GM12878 (cell line): ENCODE measurements at regions not wholly inside any gene's neighbourhood (a gene's known extent, or its start where the extent isn't known, plus 50 kb on each side); places are given as distances from the start of the nearest gene placed in this dataset.

Experiments
- ATAC-seq: fragments of 200-7000 bp; cut with Tn5 transposase; 3 replicates; pipeline ENCODE4 v1.9.1; 2020; ENCODE audit warnings: mild to moderate bottlenecking, moderate library complexity
- BruUV-seq: library from RNA; stranded (reverse); fragments of 400-500 nt; replicated peaks from 2 replicates; lab custom pipeline; 2021; lab: Mats Ljungman, UMichigan
- CTCF ChIA-PET: fragments of 300-600 bp; sonication (Branson Sonifier 250); formaldehyde crosslinking; extraction: SDS; loops from one replicate; lab custom pipeline; 2021; ENCODE audit warnings: inconsistent platforms; lab: Yijun Ruan, JAX
- POLR2A ChIA-PET: fragments of 350-600 bp; formaldehyde crosslinking; extraction: SDS; loops from one replicate; lab custom pipeline; 2021; ENCODE audit warnings: inconsistent platforms; lab: Charles Lee
- RAD21 ChIA-PET: fragments of 300-600 bp; sonication (Branson Sonifier 250); formaldehyde crosslinking; loops from one replicate; lab custom pipeline; 2023; ENCODE audit warnings: antibody characterized with exemption; ENCODE audit not compliant: unreplicated experiment; lab: Charles Lee
- SMC1A ChIA-PET: fragments of 300-600 bp; sonication (Branson Sonifier 250); formaldehyde crosslinking; loops from one replicate; lab custom pipeline; 2023; ENCODE audit not compliant: unreplicated experiment, uncharacterized antibody; lab: Charles Lee
- DNase-seq: peaks from one replicate; pipeline ENCODE4 v3.0.0-alpha.2; 2011; ENCODE audit warnings: low read depth, low spot score
- FAIRE-seq: peaks from 3 replicates; lab custom pipeline; 2011; peaks lifted over from hg19 to GRCh38; lab: Jason Lieb, UNC
- H2AFZ ChIP-seq: 2 replicates; pipeline ENCODE4 v1.6.0; 2011; ENCODE audit warnings: low read depth, low read length, control low read depth; ENCODE audit not compliant: control insufficient read depth
- H3K27ac ChIP-seq: 2 replicates; pipeline ENCODE4 v1.5.1; 2011; ENCODE audit warnings: control low read depth; ENCODE audit not compliant: control insufficient read depth, insufficient read depth
- H3K27me3 ChIP-seq, 2 experiments: replicated peaks in 1 of 2; 2 replicates each; pipeline versions ENCODE4 v1.6.0 to v1.6.1; 2011; ENCODE audit warnings: low read length in 1 of 2; ENCODE audit not compliant: control insufficient read depth in 2 of 2, insufficient read depth in 2 of 2
- H3K36me3 ChIP-seq, 2 experiments: 2 replicates each; pipeline ENCODE4 v1.5.1; 2011; ENCODE audit warnings: low read length in 1 of 2; ENCODE audit not compliant: control insufficient read depth in 2 of 2, insufficient read depth in 2 of 2
- H3K4me1 ChIP-seq: 2 replicates; pipeline ENCODE4 v1.6.1; 2011; ENCODE audit warnings: mild to moderate bottlenecking, low read length, moderate library complexity, mixed read lengths; ENCODE audit not compliant: control insufficient read depth, insufficient read depth
- H3K4me2 ChIP-seq: 2 replicates; pipeline ENCODE4 v1.6.0; 2011; ENCODE audit warnings: control low read depth; ENCODE audit not compliant: control insufficient read depth, insufficient read depth
- H3K4me3 ChIP-seq: fragments of 200-600 bp; sonication (generic); 2 replicates; pipeline ENCODE4 v1.5.1; 2016
- H3K79me2 ChIP-seq: 2 replicates; pipeline ENCODE4 v1.6.0; 2011; ENCODE audit warnings: low read length; ENCODE audit not compliant: control insufficient read depth, insufficient read depth
- H3K9ac ChIP-seq: 2 replicates; pipeline ENCODE4 v1.8.0; 2011; ENCODE audit warnings: low read length, control low read depth, mixed read lengths; ENCODE audit not compliant: control insufficient read depth, insufficient read depth
- H3K9me3 ChIP-seq: replicated peaks from 3 replicates; pipeline ENCODE4 v1.5.1; 2011; ENCODE audit warnings: mild to moderate bottlenecking, low read length; ENCODE audit not compliant: control insufficient read depth, insufficient read depth
- H4K20me1 ChIP-seq: 2 replicates; pipeline ENCODE4 v1.6.0; 2011; ENCODE audit not compliant: control insufficient read depth, insufficient read depth
- BACH1 ChIP-seq: fragments of 450-650 bp; IDR thresholded peaks from 2 replicates; pipeline ENCODE4 v1.6.1; 2017; ENCODE audit warnings: mild to moderate bottlenecking, borderline replicate concordance
- CHD4 ChIP-seq: fragments of 200-600 bp; sonication (generic); IDR thresholded peaks from 2 replicates; pipeline ENCODE4 v1.6.1; 2016; ENCODE audit warnings: mild to moderate bottlenecking
- KAT2A ChIP-seq: conservative IDR thresholded peaks from 2 replicates; pipeline ENCODE4 v1.6.1; 2011; ENCODE audit warnings: low read depth, low read length; ENCODE audit not compliant: control insufficient read depth
- KLF5 ChIP-seq: fragments of 450-650 bp; IDR thresholded peaks from 2 replicates; pipeline ENCODE4 v1.6.1; 2014; ENCODE audit warnings: mild to moderate bottlenecking; ENCODE audit not compliant: partially characterized antibody
- MXI1 ChIP-seq: fragments of 150-350 bp; IDR thresholded peaks from 2 replicates; pipeline ENCODE4 v1.6.1; 2011; ENCODE audit warnings: low read depth, mild to moderate bottlenecking, inconsistent platforms, low read length, improper control_type of control experiment
- MYC ChIP-seq: IDR thresholded peaks from 2 replicates; pipeline ENCODE4 v1.6.1; 2011; ENCODE audit warnings: mild to moderate bottlenecking, low read length, moderate library complexity, inconsistent platforms; ENCODE audit not compliant: insufficient read depth, insufficient replicate concordance, insufficient read length, severe bottlenecking
- RB1 ChIP-seq: fragments of 450-650 bp; formaldehyde crosslinking; IDR thresholded peaks from 2 replicates; pipeline ENCODE4 v1.6.1; 2017; ENCODE audit warnings: mild to moderate bottlenecking, borderline replicate concordance
- RBBP5 ChIP-seq: fragments of 200-600 bp; sonication (generic); conservative IDR thresholded peaks from 2 replicates; pipeline ENCODE4 v1.6.1; 2016
- RCOR1 ChIP-seq: conservative IDR thresholded peaks from 2 replicates; pipeline ENCODE4 v1.6.1; 2012; ENCODE audit warnings: low read depth, low read length, improper control_type of control experiment
- TCF12 ChIP-seq: IDR thresholded peaks from 2 replicates; pipeline ENCODE4 v1.6.1; 2011; ENCODE audit warnings: low read depth, mild to moderate bottlenecking, low read length
- WGBS: methylation state at CpG from one replicate; pipeline ENCODE4 v1.1.6; 2016; ENCODE audit warnings: low lambda C conversion rate; ENCODE audit not compliant: insufficient replicate concordance, insufficient coverage; ENCODE audit errors: missing lambda C conversion rate; 5-methylcytosine and 5-hydroxymethylcytosine counted together
- in situ Hi-C: fragments of 300-500 bp; cut with MboI; formaldehyde crosslinking; loops from 9 replicates; pipeline ENCODE4 v1.14.3; 2018; ENCODE audit warnings: mixed read lengths
- intact Hi-C: fragments of 100-400 bp; cut with micrococcal nuclease; formaldehyde crosslinking; loops from one replicate; pipeline ENCODE4 v1.14.2; 2022; ENCODE audit not compliant: unreplicated experiment
- TF ChIP-seq, protein P1 (sequence below): fragments of 450-650 bp; conservative IDR thresholded peaks from 2 replicates; pipeline ENCODE4 v1.6.1; 2017; ENCODE audit warnings: mild to moderate bottlenecking, moderate library complexity

DNA sequence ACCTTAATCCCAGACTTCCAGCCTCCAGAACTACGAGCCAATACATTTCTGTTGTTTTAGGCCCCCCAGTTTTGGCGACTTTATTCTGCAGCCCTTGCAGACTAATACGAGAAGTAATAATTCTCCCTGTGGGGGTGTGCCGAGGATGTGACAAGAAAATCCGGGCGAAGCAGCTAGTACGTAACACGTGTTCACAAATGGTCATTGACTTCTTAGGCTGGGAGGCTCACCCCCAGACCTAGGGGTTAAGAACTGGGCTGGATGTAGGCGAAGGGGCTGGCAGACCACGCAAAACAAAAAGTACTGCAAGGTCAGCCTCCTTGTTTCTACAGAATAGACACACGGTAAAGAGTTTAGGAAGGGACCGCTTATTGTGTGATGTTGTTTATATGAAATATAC, 69.8 kb upstream of the ESRRB start:
- Histone ChIP-seq H3K27me3 (no peaks in the 10 kb centered on the region; a peak in 1 of 4 replicates), H3K9me3 (no peaks in the 10 kb centered on the region), H3K79me2 (no peaks in the 10 kb centered on the region), H3K36me3 (no peaks in the 10 kb centered on the region), H3K4me3 (no peak overlapping the region), H3K4me1 (no peaks in the 10 kb centered on the region), H2AFZ (no peak overlapping the region)
- ATAC-seq (no peak), FAIRE-seq (no peak)
- POLR2A ChIA-PET: no interaction called here
- no TSS peak for BruUV-seq
- intact Hi-C loops: no loop called here
- TF ChIP-seq RBBP5: no peak
- TF ChIP-seq CHD4: no peak
- no peak for TF ChIP-seq BACH1
- TF ChIP-seq, all 136 proteins: peak for 0
- no peak overlapping the region for H3K27ac ChIP-seq
- no peak for DNase-seq
- ChIA-PET RAD21 (no interaction called here), SMC1A (no interaction called here), CTCF (no interaction called here)
- no peaks in the 10 kb centered on the region for H4K20me1 ChIP-seq
- 65% methylated on average over 12 of the region's 12 CpGs for WGBS
- in situ Hi-C loops: no loop called here
- H3K9ac ChIP-seq: no peak overlapping the region
- no peak overlapping the region for H3K4me2 ChIP-seq

DNA sequence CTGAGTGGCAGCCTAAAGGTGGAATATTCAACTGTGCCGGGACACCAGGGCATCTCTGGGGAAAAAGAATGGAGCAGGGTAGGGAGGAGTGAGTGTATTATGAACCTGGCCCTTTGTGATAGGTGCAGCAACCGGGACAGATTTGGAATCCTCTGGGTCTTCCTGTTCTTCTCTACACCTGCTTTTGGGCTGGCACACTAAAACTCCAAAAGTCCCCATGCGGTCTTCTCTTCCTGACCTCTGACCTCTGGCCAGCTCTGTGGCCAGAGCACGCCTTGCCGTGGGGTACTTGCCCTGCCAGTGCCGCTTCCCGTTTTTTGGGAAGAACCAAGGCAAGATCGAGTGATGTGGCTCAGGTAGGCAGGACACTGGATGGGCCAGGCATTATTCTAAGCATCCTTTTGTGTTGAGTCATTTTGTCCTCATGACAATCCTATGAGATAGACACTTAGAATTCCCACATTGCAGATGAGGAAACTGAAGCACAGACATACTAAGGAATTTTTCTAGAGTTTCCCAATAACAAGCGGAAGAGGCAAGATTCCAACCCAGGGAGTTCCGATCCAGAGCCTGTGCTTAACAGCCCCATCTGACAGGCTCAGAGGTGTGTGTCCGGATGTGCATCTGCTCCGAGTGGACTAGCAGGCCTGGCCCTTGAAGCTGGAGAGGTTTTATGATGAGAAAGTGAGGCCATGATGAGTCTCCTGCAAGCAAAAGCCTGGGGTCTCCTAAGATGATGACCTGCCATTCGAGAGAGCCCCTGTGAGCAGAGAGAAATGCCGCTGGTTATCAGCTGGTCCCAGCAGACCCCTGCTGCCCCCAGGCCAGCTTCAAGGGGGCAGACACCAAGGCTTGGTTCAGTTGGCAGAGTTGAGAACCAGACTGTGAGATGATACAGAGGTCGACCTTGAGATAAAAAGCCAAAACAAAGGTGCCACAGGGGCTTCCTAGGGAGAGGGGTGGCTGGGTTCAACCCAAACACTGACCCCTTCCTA, 67.9 kb upstream of the ESRRB start:
- TF ChIP-seq RB1 (no peak), MYC (no peak), KLF5 (no peak), RCOR1 (no peak), TCF12 (no peak), MXI1 (no peak), KAT2A (no peak)
- TF ChIP-seq, protein P1, sequence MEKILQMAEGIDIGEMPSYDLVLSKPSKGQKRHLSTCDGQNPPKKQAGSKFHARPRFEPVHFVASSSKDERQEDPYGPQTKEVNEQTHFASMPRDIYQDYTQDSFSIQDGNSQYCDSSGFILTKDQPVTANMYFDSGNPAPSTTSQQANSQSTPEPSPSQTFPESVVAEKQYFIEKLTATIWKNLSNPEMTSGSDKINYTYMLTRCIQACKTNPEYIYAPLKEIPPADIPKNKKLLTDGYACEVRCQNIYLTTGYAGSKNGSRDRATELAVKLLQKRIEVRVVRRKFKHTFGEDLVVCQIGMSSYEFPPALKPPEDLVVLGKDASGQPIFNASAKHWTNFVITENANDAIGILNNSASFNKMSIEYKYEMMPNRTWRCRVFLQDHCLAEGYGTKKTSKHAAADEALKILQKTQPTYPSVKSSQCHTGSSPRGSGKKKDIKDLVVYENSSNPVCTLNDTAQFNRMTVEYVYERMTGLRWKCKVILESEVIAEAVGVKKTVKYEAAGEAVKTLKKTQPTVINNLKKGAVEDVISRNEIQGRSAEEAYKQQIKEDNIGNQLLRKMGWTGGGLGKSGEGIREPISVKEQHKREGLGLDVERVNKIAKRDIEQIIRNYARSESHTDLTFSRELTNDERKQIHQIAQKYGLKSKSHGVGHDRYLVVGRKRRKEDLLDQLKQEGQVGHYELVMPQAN: no peak
- RAD21 ChIA-PET: no interaction called here
- no peak for DNase-seq
- no peaks in the 10 kb centered on the region for H3K79me2 ChIP-seq
- H4K20me1 ChIP-seq: no peaks in the 10 kb centered on the region
- ATAC-seq: no peak
- BruUV-seq: no TSS peak
- in situ Hi-C loops (no loop called here), intact Hi-C loops (no loop called here)
- WGBS: 52% methylated on average over 15 of the region's 15 CpGs
- POLR2A ChIA-PET: no interaction called here
- no peaks in the 10 kb centered on the region for H3K4me1 ChIP-seq
- no peak overlapping the region for H3K9ac ChIP-seq
- H3K4me3 ChIP-seq: no peak overlapping the region
- CTCF ChIA-PET: no interaction called here
- SMC1A ChIA-PET: no interaction called here
- H3K27me3 ChIP-seq: no peaks in the 10 kb centered on the region; a peak in 1 of 4 replicates
- H3K4me2 ChIP-seq: no peak overlapping the region
- FAIRE-seq: no peak
- H3K27ac ChIP-seq: no peak overlapping the region
- H2AFZ ChIP-seq: no peak overlapping the region
- no peaks in the 10 kb centered on the region for H3K9me3 ChIP-seq
- no peaks in the 10 kb centered on the region for H3K36me3 ChIP-seq
